HUES64 (cell line): ENCODE measurements at regions not wholly inside any gene's neighbourhood (a gene's known extent, or its start where the extent isn't known, plus 50 kb on each side); places are given as distances from the start of the nearest gene placed in this dataset.
A peak's percentile ranks its signal among the peaks of the same experiment; 100 is the strongest.

Source experiments
- H3K27ac ChIP-seq: 2 replicates; pipeline ENCODE4 v1.7.0; 2013; ENCODE audit warnings: low read depth, low read length, inconsistent platforms
- H3K27me3 ChIP-seq: 2 replicates; pipeline ENCODE4 v1.6.1; 2013; ENCODE audit warnings: mild to moderate bottlenecking, low read length; ENCODE audit not compliant: insufficient read depth
- H3K36me3 ChIP-seq: 2 replicates; pipeline ENCODE4 v1.6.1; 2013; ENCODE audit warnings: mild to moderate bottlenecking, low read length; ENCODE audit not compliant: insufficient read depth
- H3K4me1 ChIP-seq: 2 replicates; pipeline ENCODE4 v1.6.1; 2013; ENCODE audit warnings: mild to moderate bottlenecking, low read length, moderate library complexity; ENCODE audit not compliant: insufficient read depth
- H3K4me3 ChIP-seq: 2 replicates; pipeline ENCODE4 v1.5.1; 2013; ENCODE audit warnings: mild to moderate bottlenecking, low read length, moderate library complexity
- H3K9ac ChIP-seq: 2 replicates; pipeline ENCODE4 v1.6.1; 2013; ENCODE audit warnings: mild to moderate bottlenecking, low read depth, low read length
- H3K9me3 ChIP-seq: 2 replicates; pipeline ENCODE4 v1.6.1; 2013; ENCODE audit warnings: low read depth, low read length; ENCODE audit not compliant: insufficient read depth
- WGBS: fragments of 150-250, 120-280 bp; methylation state at CpG from one replicate; pipeline ENCODE4 v1.1.7; 2013; ENCODE audit warnings: missing lambda C conversion rate; 5-methylcytosine and 5-hydroxymethylcytosine counted together

- H3K27ac ChIP-seq = no peak overlapping the region
- no peak overlapping the region for H3K9ac ChIP-seq
- 92% methylated on average over 2 of the region's 4 CpGs for WGBS
- no peaks in the 10 kb centered on the region for H3K4me1 ChIP-seq
- no peaks in the 10 kb centered on the region for H3K36me3 ChIP-seq
- H3K27me3 ChIP-seq = no peaks in the 10 kb centered on the region
- H3K4me3 ChIP-seq = no peak overlapping the region
- H3K9me3 ChIP-seq = no peaks in the 10 kb centered on the region
Measured at GRCh38 chr5:22938362-22938761, 85.2 kb upstream of the CDH12 start.

- 94% methylated on average over 1 of the region's 1 CpG for WGBS
- H3K36me3 ChIP-seq = no peaks in the 10 kb centered on the region
- peaks cover 11% of the 10 kb centered on the region for H3K9me3 ChIP-seq
- no peak overlapping the region for H3K4me3 ChIP-seq
- peak overlapping the region; percentile 63; the same call in 1 of the 2 replicates for H3K9ac ChIP-seq
- H3K27me3 ChIP-seq = no peaks in the 10 kb centered on the region
- H3K27ac ChIP-seq = peak overlapping the region; percentile 83; the same call in 1 of the 2 replicates
- no peaks in the 10 kb centered on the region for H3K4me1 ChIP-seq
Measured at GRCh38 chr5:22928821-22929482, 75.8 kb upstream of the CDH12 start.

DNA sequence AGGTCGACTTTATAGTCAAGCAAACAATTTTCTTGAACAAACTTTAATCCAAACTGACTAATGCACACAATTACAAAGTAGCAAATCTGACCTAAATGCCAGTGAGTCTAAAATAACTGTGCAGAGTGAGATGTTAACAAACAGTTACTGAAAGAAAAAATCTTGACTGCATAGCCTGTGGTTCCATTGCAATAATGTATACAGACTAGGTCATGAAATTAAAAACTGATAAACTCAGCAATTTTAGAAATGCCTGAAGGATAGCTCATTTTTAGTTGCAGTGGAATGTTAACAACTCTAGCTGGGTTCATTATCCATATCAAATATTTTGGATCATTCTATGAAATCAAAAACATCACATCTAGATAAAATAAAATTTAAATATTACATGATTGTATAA lies 73.4 kb upstream of the CDH12 start:
- H3K4me1 ChIP-seq = no peaks in the 10 kb centered on the region
- H3K4me3 ChIP-seq = no peak overlapping the region
- peaks cover 11% of the 10 kb centered on the region for H3K9me3 ChIP-seq
- WGBS = 92% methylated on average over 1 of the region's 1 CpG
- no peak overlapping the region for H3K27ac ChIP-seq
- no peaks in the 10 kb centered on the region for H3K27me3 ChIP-seq
- no peaks in the 10 kb centered on the region for H3K36me3 ChIP-seq
- H3K9ac ChIP-seq = no peak overlapping the region

DNA sequence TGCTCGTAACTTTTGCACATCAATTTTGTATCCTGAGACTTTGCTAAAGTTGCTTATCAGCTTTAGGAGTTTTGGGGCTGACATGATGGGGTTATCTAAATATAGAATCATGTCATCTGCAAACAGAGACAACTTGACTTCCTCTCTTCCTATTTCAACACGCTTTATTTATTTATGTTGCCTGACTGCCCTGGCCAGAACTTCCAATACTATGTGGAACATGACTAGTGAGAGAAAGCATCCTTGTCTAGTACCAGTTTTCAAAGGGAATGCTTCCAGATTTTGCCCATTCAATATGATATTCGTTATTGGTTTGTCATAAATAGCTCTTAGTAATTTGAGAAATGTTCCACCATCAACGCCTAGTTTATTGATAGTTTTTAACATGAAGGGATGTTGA lies 65.4 kb upstream of the CDH12 start:
- Histone ChIP-seq H3K9ac (no peak overlapping the region), H3K9me3 (no peaks in the 10 kb centered on the region), H3K27me3 (no peaks in the 10 kb centered on the region), H3K27ac (no peak overlapping the region), H3K4me3 (no peak overlapping the region), H3K4me1 (no peaks in the 10 kb centered on the region), H3K36me3 (no peaks in the 10 kb centered on the region)
- 95% methylated on average over 4 of the region's 4 CpGs for WGBS

DNA sequence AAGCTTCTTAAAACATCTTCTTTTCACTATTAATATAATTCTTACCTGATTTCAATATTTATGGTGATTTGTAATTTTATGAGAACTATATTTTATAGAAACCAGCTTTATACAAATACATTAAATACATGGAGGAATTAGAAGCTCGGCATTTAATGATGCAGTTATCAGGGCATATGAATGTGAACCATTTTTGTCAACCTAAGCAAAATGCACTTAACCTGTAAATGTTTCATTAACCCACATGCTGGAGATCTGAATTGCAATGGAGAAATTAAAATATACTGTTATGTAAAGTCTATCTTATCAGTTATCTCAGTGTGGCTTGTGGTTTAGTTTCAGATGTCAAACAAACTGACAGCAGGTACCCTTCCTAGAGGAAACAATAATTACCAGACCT lies 63.2 kb upstream of the CDH12 start:
- Histone ChIP-seq H3K27me3 (no peaks in the 10 kb centered on the region), H3K4me3 (no peak overlapping the region), H3K9ac (no peak overlapping the region), H3K9me3 (no peaks in the 10 kb centered on the region), H3K27ac (no peak overlapping the region), H3K4me1 (no peaks in the 10 kb centered on the region), H3K36me3 (no peaks in the 10 kb centered on the region)
- WGBS = no CpG with 5 or more reads among the region's 1 CpG

DNA sequence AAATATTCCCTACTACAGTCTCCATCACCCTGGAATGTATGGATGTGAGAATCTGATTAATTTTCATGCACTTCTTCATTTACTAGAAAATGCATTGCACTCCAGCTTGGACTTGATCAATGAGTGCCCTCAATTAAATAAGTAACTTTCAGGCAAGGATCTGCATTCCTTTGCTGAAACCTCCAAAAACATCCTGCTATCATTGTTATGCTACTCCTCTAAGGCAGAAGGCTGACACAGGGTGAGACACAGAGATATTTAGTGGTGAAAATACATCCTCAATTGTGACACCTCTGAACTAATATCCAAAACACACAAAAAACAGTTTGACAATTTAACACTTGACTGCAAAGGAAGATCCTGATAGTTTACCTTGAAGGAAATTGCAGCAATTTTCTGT lies 57.9 kb upstream of the CDH12 start:
- Histone ChIP-seq H3K9ac (no peak overlapping the region), H3K27me3 (no peaks in the 10 kb centered on the region), H3K4me1 (peaks cover 9% of the 10 kb centered on the region; the same call in 1 of the 2 replicates), H3K27ac (no peak overlapping the region), H3K9me3 (no peaks in the 10 kb centered on the region), H3K36me3 (no peaks in the 10 kb centered on the region), H3K4me3 (no peak overlapping the region)

- no peaks in the 10 kb centered on the region for H3K9me3 ChIP-seq
- H3K36me3 ChIP-seq = no peaks in the 10 kb centered on the region
- peaks cover 9% of the 10 kb centered on the region; the same call in 1 of the 2 replicates for H3K4me1 ChIP-seq
- no peak overlapping the region for H3K27ac ChIP-seq
- WGBS = no CpG with 5 or more reads among the region's 1 CpG
- no peak overlapping the region for H3K4me3 ChIP-seq
- H3K27me3 ChIP-seq = no peaks in the 10 kb centered on the region
- H3K9ac ChIP-seq = no peak overlapping the region
Measured at GRCh38 chr5:22910523-22910922, 57.4 kb upstream of the CDH12 start.

DNA sequence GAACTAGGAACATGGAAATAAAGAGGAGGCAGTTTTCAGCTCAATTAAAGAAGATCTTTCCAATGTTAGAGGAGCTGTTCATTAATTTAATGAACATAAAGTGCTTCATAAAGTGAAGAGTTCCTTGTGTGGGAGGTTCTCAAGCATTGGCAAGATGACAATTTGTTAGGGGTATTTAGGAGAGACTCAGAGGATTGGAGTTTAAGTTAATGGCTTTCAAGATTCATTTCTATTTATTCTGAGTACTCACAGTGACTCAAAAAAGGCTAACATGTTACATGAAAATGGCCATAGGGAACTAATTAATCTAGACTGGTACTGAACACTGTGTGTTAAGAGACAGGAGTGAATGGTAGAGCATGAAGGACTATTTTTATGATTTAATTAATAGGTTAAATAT lies 55.4 kb upstream of the CDH12 start:
- Histone ChIP-seq H3K4me1 (peaks cover 9% of the 10 kb centered on the region; the same call in 1 of the 2 replicates), H3K36me3 (no peaks in the 10 kb centered on the region), H3K4me3 (no peak overlapping the region), H3K27ac (no peak overlapping the region), H3K9ac (no peak overlapping the region), H3K27me3 (no peaks in the 10 kb centered on the region), H3K9me3 (no peaks in the 10 kb centered on the region)

GRCh38 chr5:22908129-22908528 lies 55.0 kb upstream of the CDH12 start:
- no peak overlapping the region for H3K9ac ChIP-seq
- H3K9me3 ChIP-seq = no peaks in the 10 kb centered on the region
- no peak overlapping the region for H3K4me3 ChIP-seq
- no peaks in the 10 kb centered on the region for H3K27me3 ChIP-seq
- H3K4me1 ChIP-seq = peaks cover 9% of the 10 kb centered on the region; the same call in 1 of the 2 replicates
- H3K27ac ChIP-seq = no peak overlapping the region
- no peaks in the 10 kb centered on the region for H3K36me3 ChIP-seq
- WGBS = 100% methylated on average over 1 of the region's 1 CpG
